Activated naive CD8-positive, alpha-beta T cell (primary cell): ENCODE measurements at regions not wholly inside any gene's neighbourhood (a gene's known extent, or its start where the extent isn't known, plus 50 kb on each side); places are given as distances from the start of the nearest gene placed in this dataset.

Experiments
- H3K27ac Mint-ChIP-seq: one replicate; pipeline ENCODE4 v1.8.0; 2021; ENCODE audit warnings: mixed read lengths
- H3K27me3 Mint-ChIP-seq: one replicate; pipeline ENCODE4 v1.8.0; 2021; ENCODE audit warnings: mixed read lengths
- H3K36me3 Mint-ChIP-seq: one replicate; pipeline ENCODE4 v1.8.0; 2021; ENCODE audit warnings: mixed read lengths
- H3K4me1 Mint-ChIP-seq: one replicate; pipeline ENCODE4 v1.8.0; 2021; ENCODE audit warnings: low read depth, mixed read lengths
- H3K4me3 Mint-ChIP-seq: one replicate; pipeline ENCODE4 v1.8.0; 2021; ENCODE audit warnings: mild to moderate bottlenecking, mixed read lengths
- H3K9me3 Mint-ChIP-seq: one replicate; pipeline ENCODE4 v1.8.0; 2021; ENCODE audit warnings: low read depth, mixed read lengths

DNA sequence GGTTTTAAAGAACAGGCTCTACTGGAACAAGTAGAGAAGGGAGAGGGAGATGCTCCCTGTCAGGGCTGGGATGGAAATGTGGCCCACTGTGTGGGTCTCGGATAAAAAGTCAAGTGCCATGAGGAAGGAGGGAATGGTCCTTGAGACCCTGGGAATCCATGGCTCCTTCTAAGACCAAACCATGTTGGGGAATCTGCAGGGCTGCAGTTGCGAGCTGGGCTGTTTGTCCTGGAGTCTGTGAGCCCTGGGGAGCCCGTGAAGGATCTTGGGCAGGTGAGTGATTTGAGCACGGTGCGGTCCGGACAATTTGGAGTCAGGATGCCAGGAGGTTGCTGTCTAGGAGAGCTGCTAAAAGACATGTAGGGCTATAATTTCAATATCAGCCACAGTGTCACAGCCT is 359.4 kb downstream of the FGF9 start:
- Mint-ChIP-seq H3K36me3 (no peaks in the 10 kb centered on the region), H3K9me3 (no peaks in the 10 kb centered on the region), H3K4me1 (no peaks in the 10 kb centered on the region), H3K27ac (no peak overlapping the region), H3K27me3 (no peaks in the 10 kb centered on the region), H3K4me3 (no peak overlapping the region)

DNA sequence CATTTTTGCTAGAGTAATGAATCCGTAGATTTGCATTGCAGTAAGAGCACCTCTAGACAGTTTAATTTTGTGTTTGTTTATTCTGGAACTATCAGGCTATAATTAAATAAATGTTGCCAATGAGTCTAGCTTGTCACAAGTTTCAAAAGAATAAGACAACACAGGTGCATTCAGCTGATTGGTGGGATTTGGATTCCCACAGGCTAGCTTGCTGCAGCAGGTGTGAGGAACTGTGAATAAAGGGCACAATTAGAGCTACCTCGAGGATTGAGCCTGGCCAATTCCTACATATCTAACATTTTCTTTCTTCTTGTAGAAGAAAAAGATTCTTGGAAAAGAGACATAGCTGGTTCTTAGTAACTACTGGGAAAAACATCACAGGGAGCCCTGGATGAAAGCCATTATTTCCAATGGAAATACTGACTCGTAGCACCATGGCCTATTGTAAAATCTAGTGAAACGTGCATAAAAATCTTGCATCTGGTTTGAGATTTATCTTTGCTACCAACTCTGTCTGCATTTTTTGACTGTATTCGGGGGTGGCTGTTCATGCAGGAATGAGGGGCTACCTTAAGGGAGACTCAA is 360.9 kb downstream of the FGF9 start:
- Mint-ChIP-seq H3K4me1 (no peaks in the 10 kb centered on the region), H3K9me3 (no peaks in the 10 kb centered on the region), H3K27ac (no peak overlapping the region), H3K4me3 (no peak overlapping the region), H3K36me3 (no peaks in the 10 kb centered on the region), H3K27me3 (no peaks in the 10 kb centered on the region)

DNA sequence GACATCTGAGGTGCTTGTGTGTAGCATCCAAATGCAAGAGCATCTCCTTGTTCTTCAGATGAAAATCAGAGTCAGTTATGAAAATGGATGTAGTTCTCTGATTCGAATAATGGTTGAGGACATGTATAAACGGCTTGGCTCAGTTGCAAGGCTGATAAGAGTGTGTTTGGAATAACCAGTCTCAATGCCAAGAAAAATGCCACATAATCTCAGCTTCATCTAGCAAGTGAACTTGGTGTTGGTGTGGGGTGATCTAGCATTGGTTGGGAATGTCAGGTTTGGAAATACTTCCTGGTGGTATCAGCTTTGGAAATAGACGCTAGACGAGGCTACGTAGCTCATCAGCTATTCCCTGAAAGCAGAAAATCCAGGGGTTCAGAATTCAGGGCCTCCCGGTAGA is 362.0 kb downstream of the FGF9 start:
- no peaks in the 10 kb centered on the region for H3K27me3 Mint-ChIP-seq
- peaks cover 3% of the 10 kb centered on the region for H3K9me3 Mint-ChIP-seq
- H3K4me3 Mint-ChIP-seq = no peak overlapping the region
- no peaks in the 10 kb centered on the region for H3K36me3 Mint-ChIP-seq
- H3K27ac Mint-ChIP-seq = no peak overlapping the region
- no peaks in the 10 kb centered on the region for H3K4me1 Mint-ChIP-seq

DNA sequence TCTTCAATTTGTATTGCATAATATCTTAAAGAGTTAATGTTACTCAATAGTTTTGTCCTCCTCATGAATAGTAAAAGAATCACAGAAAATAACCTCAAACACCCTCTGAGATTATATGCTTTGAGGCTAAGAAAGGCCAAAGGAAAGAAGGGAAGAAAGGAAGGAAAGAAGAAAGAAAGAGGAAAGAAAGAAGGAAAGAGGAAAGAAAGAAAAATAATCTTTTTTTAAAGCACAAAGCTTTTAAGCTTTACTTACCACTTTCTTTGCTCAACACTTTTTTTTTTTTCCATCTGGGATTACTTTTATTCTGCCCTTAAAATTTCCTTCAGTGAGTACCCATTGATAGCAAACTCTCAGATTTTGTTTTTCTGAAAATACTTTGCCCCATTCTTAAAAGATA is 369.1 kb downstream of the FGF9 start:
- no peaks in the 10 kb centered on the region for H3K36me3 Mint-ChIP-seq
- peaks cover 19% of the 10 kb centered on the region for H3K4me1 Mint-ChIP-seq
- no peaks in the 10 kb centered on the region for H3K27me3 Mint-ChIP-seq
- H3K4me3 Mint-ChIP-seq = no peak overlapping the region
- H3K9me3 Mint-ChIP-seq = peaks cover 8% of the 10 kb centered on the region
- H3K27ac Mint-ChIP-seq = no peak overlapping the region

DNA sequence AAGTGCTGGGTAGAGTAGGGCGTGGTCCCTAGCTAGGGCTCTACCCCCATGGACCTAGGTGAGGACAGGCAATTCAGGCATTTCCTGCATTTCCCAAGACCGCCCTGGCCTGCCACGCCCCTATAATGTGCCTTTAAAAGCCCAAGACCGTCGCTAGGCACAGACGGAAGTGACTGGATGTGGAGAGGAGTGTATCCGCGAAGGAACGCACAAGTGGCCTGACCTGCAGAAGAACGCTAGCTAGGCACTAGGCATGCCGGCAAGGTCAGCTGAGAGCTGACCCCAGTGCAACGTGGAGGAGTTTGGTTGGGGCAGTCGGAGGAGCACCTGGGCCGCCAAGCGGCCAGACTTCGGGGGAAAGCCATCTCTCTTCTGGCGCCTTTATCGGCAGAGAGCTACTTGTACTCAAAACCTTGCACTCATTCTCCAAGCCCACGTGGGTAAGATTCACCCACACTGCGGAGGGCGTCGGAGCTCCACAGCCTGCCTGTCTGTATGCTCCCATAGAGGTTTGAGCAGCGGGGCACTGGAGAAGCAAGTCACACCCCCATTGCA is 370.0 kb downstream of the FGF9 start:
- Mint-ChIP-seq H3K36me3 (peaks cover 4% of the 10 kb centered on the region), H3K27me3 (no peaks in the 10 kb centered on the region), H3K4me3 (peak overlapping the region; percentile 73), H3K27ac (no peak overlapping the region), H3K9me3 (peaks cover 8% of the 10 kb centered on the region), H3K4me1 (peaks cover 19% of the 10 kb centered on the region)

DNA sequence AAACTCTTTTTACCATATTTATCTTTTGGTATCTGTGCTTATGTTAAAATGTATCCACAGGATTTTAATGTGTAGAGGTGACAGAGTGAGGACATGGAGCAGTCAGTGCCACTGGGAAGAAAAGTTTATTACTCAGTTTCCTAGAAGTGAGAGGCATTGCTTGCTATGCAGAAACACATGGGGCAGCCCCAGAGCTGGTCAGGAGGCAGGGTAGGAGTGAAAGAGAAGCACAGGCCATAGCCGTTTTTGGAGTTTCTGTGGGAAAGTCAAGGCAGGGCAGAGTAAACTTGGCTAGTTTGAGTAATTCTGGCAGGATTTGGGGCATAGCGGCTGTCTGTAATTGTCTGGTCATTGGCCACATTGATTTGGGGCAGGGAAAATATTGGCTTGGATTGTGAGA is 370.9 kb downstream of the FGF9 start:
- Mint-ChIP-seq H3K4me3 (peak overlapping the region; percentile 73), H3K9me3 (peaks cover 8% of the 10 kb centered on the region), H3K36me3 (peaks cover 4% of the 10 kb centered on the region), H3K27me3 (no peaks in the 10 kb centered on the region), H3K4me1 (peaks cover 19% of the 10 kb centered on the region), H3K27ac (peak overlapping the region; percentile 24)

DNA sequence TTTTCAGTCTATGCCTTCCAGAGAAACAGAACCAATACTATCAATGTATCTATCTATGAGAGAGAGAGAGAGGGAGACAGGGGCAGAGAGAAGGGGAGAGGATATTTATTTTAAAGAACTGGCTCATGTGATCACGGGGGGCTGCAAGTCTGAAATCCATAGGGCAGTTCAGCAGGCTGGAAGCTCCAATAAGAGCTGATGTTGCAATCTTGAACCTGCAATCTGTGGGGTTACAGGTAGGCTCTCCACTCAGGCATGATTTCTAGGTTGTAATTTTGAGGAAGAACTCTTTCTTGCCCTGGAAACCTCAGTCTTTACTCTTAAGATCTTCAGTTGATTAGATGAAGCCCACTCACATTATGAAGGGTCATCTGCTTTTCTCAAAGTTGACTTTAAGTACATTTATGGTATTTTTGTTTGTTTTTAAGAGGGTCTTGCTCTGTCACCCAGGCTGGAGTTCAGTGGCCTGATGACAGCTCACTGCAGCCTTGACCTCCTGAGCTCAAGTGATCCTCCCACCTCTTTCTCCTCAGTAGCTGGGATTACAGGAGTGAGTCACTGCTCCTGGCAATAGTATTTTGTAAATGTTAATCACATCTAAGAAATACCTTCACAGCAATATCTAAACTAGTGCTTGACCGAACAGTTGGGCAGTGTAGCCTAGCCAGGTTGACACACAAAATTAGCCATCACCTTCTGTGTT is 376.4 kb downstream of the FGF9 start:
- Mint-ChIP-seq H3K4me1 (peaks cover 31% of the 10 kb centered on the region), H3K9me3 (peaks cover 4% of the 10 kb centered on the region), H3K27me3 (no peaks in the 10 kb centered on the region), H3K27ac (peak overlapping the region; percentile 4), H3K4me3 (no peak overlapping the region), H3K36me3 (peaks cover 4% of the 10 kb centered on the region)

DNA sequence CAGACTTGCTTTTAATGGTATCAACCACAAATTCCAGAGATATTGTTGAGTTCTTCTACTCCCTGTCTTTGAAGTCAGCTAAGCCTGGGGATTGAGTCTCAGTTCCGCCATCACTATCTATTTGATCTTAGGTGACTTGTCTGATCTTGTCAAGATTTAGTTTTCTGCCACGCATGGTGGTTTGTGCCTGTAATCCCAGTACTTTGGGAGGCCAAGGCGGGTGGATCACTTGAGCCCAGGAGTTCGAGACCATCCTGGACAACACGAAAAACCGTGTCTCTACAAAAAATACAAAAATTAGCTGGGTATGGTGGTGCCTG is 376.9 kb downstream of the FGF9 start:
- peaks cover 3% of the 10 kb centered on the region for H3K9me3 Mint-ChIP-seq
- H3K27me3 Mint-ChIP-seq = no peaks in the 10 kb centered on the region
- no peak overlapping the region for H3K4me3 Mint-ChIP-seq
- H3K36me3 Mint-ChIP-seq = peaks cover 4% of the 10 kb centered on the region
- peaks cover 31% of the 10 kb centered on the region for H3K4me1 Mint-ChIP-seq
- no peak overlapping the region for H3K27ac Mint-ChIP-seq

DNA sequence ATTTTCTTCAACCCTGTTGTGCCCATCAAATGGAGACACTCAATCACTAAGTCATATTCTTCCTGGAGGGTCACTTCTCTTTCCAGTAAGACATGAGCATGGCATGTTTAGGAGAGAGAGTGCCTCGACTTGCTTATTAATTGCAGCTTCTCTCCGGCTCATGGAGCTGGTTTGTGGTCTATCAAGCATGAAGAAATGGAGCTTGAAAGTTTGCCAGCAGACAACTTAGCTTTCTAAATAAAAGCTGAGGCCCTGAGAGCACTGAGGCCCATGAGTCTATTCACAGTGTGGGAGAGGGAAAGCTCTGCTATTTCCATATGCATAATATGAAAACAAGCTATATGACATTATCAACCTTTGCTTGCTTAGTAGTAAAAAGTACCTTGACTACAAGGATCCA is 378.5 kb downstream of the FGF9 start:
- H3K27me3 Mint-ChIP-seq = no peaks in the 10 kb centered on the region
- H3K9me3 Mint-ChIP-seq = no peaks in the 10 kb centered on the region
- peaks cover 4% of the 10 kb centered on the region for H3K36me3 Mint-ChIP-seq
- no peak overlapping the region for H3K4me3 Mint-ChIP-seq
- no peak overlapping the region for H3K27ac Mint-ChIP-seq
- H3K4me1 Mint-ChIP-seq = peaks cover 18% of the 10 kb centered on the region

DNA sequence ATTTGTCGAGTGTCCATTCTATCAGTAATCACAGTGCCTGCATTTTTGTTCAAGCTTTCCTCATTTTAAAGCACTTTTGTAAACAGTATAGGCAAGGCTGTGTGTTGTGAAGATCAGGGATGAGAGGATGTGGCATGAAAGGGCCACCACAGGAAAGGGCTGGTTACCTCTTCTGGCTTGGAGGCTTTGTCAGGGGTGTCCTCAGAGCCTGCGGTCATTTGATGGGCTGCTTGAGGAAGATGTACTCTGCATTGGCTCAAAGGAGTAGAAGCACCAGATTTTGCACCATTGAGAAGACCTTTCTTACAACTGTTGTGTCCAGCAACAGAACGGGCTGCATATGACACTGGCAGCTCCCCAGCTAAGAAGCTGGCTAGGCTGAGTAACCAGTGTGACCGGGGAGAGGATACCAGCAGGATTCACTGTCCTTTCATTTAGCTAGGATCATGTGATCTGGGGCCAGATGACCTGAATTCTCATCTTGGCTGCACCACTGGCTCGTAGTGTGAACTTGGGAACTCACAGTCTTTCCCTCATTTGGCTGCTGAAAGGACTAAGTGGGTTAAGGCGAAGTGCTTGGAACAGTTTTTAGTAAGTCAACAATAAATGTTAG is 380.2 kb downstream of the FGF9 start:
- Mint-ChIP-seq H3K9me3 (peaks cover 5% of the 10 kb centered on the region), H3K27ac (no peak overlapping the region), H3K27me3 (no peaks in the 10 kb centered on the region), H3K4me3 (no peak overlapping the region), H3K36me3 (no peaks in the 10 kb centered on the region), H3K4me1 (peaks cover 24% of the 10 kb centered on the region)

DNA sequence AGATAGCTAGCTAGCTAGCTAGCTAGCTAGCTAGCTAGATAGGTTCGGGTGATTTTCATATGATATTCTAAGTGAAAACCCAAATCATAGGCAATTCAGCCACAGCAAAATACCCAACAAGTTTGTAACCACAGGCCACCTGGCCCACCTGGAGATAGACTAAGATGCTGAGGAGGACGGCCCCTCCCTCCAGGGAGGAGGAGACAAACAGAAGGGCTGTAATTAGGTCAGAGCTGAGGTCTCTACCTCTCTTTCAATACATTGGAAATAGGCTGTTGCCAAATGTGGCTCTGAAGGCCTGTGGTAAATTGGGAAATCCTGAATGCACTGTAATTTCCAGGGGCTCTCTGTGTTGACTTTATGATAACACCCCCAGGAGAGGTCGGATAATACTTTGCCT is 382.2 kb downstream of the FGF9 start:
- Mint-ChIP-seq H3K27ac (no peak overlapping the region), H3K36me3 (no peaks in the 10 kb centered on the region), H3K27me3 (no peaks in the 10 kb centered on the region), H3K4me3 (no peak overlapping the region), H3K4me1 (peaks cover 25% of the 10 kb centered on the region), H3K9me3 (peaks cover 6% of the 10 kb centered on the region)

DNA sequence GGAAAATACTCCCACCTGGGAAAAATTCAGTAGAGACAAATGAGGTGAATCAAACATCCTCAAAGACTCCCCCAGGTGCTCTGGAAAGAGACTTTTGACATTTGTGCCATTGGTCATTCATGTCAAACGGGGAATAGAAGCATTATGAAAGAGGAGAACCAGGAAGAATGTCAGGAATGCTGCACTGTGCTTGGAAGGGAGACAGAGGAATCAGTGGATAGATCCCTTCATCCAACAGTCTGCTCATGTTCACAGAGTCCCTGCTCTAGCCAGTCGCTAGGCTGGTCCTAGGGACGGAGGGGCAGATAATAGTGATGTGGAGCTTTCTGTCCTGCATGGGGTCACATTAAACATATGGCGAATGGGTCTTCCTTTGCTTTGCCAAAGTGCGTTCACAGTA is 384.4 kb downstream of the FGF9 start:
- H3K27me3 Mint-ChIP-seq = no peaks in the 10 kb centered on the region
- no peak overlapping the region for H3K4me3 Mint-ChIP-seq
- peaks cover 6% of the 10 kb centered on the region for H3K9me3 Mint-ChIP-seq
- H3K36me3 Mint-ChIP-seq = no peaks in the 10 kb centered on the region
- H3K27ac Mint-ChIP-seq = no peak overlapping the region
- peaks cover 39% of the 10 kb centered on the region for H3K4me1 Mint-ChIP-seq

DNA sequence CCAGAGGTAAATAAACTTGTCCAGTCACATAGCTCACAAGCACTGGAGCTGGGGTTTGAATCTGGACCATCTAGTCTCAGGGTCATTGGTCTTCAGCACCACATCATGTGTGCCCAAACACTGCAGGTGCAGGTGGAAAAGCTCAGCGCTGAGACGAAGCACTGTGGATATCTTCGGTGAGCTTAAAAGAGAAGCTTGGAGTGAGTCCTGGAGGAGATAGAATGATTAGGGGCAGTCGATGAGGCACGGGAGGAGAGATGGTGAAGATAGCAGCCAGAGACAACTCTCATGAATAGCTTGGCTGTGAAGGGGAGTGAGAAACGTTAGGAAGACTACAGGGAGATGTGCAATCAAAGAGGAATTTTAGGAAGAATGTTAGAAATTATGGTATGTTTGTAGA is 389.3 kb downstream of the FGF9 start:
- peaks cover 6% of the 10 kb centered on the region for H3K9me3 Mint-ChIP-seq
- H3K4me3 Mint-ChIP-seq = peak overlapping the region; percentile 46
- peak overlapping the region; percentile 89 for H3K27ac Mint-ChIP-seq
- H3K36me3 Mint-ChIP-seq = no peaks in the 10 kb centered on the region
- peaks cover 74% of the 10 kb centered on the region for H3K4me1 Mint-ChIP-seq
- H3K27me3 Mint-ChIP-seq = no peaks in the 10 kb centered on the region

DNA sequence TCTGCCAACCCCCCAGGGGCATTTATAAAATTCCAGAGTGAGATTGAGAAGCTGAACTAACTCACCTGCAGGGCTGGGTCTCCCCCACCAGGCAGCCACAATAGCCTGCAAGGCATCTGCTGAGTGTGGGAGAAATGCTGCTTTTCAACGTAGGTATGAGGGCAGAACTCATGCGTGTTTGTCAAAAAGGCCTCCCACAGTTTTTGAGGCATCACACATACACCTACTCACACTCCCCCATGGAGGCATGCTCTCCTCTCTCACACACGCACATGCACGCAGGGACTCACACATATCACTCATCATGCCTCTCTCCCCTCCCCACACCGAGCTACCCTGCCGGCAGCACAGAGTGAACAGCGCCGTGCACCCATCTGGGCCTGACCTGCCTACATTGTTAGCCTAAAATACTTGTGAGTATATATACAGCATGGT is 390.5 kb downstream of the FGF9 start:
- H3K9me3 Mint-ChIP-seq = no peaks in the 10 kb centered on the region
- peak overlapping the region; percentile 89 for H3K27ac Mint-ChIP-seq
- H3K4me3 Mint-ChIP-seq = peak overlapping the region; percentile 55
- H3K4me1 Mint-ChIP-seq = peaks cover 76% of the 10 kb centered on the region
- no peaks in the 10 kb centered on the region for H3K27me3 Mint-ChIP-seq
- H3K36me3 Mint-ChIP-seq = peaks cover 4% of the 10 kb centered on the region

DNA sequence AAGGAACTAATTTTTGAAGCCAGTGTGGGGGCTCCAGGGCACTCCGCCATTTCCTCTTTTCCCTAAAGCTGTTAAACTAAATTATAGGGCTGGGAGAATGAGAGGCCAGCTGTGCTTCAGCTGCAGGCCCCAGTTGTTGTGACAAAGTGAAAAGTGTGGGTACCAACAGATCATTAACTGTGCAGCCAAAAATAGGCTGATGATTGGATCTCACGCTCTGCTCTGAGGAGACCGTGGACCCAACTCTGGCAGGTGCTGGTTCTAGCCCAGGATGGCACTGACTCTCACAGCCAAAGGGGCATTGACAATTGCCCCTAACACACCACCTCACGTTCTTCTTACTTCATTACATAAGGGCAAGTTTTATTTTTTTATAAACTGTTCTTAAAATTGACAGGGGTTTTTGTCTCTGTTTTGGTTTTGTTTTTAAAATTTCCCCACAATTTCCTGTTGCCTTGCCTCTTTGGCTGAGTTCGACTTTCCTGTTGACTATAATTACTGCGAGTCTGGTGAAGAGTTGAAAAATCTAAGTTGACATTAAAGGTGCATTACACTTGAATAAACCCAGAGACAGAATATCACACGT is 391.0 kb downstream of the FGF9 start:
- Mint-ChIP-seq H3K27me3 (no peaks in the 10 kb centered on the region), H3K36me3 (peaks cover 7% of the 10 kb centered on the region), H3K27ac (peak overlapping the region; percentile 89), H3K4me3 (peak overlapping the region; percentile 55), H3K4me1 (peaks cover 81% of the 10 kb centered on the region), H3K9me3 (peaks cover 4% of the 10 kb centered on the region)
